GM21717 (cell line): ENCODE measurements at regions not wholly inside any gene's neighbourhood (a gene's known extent, or its start where the extent isn't known, plus 50 kb on each side); places are given as distances from the start of the nearest gene placed in this dataset.

Experiments used
- ATAC-seq: cut with Tn5 transposase; IDR thresholded peaks from one replicate; pipeline ENCODE4 v1.9.1; 2021; ENCODE audit warnings: mild to moderate bottlenecking, moderate library complexity; ENCODE audit not compliant: unreplicated experiment

DNA sequence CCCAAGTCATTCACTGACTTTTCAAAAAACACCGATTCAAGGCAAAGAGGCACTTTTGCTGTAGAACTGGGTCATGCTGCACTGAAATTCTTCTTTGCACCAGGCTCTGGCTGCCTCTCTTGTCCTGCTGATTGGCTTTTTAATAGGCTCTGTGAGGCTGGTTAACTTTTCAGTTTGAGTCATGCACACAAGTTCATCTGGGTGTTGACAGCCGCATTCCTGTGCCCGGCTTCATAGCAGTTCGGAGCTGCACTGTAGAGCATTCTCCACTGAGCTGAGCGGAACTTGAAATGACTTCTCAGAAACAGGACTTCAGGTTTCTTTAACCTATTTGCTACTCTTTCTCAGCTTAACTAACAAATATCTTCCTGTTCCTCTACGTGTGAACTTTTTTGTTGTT, 978.3 kb downstream of the UQCRFS1 start:
- ATAC-seq: no peak

DNA sequence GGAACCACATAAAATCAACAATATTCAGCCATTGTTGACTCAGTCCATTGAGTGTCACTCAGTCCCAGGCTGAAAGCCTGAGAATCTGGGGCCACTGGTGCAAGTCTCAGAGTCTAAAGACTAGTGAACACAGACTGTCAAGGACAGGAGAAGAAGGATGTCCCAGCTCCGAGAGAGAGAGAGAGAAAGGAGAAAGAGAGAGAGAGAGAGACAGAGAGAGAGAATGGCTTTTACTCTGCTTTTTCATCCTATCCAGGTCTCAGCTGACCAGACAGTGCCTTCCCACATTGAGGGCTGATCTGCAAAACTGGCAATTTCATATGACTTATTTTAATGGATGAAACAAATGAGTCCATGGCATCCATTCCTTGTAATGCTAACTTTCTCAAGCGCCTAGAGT, 984.1 kb downstream of the UQCRFS1 start:
- no peak for ATAC-seq

DNA sequence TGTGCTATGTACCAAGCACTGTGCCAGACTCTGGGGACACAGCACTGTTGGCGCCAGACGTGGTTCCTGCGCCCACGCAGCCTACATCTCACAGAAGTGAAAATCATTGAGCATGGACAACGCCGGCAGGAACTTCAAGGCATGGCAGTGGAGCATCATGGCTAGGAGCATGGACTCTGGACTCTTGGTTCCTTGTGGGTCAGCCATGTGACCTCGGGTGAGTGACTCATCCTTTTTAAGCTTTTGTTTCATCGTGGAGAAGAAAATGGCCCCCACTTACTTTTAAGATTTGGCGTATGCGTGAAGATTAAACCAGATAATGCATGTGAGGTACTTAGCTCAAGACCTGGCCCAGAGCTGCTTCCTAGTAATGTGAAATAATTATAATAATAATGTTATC, 988.5 kb downstream of the UQCRFS1 start:
- ATAC-seq: no peak

DNA sequence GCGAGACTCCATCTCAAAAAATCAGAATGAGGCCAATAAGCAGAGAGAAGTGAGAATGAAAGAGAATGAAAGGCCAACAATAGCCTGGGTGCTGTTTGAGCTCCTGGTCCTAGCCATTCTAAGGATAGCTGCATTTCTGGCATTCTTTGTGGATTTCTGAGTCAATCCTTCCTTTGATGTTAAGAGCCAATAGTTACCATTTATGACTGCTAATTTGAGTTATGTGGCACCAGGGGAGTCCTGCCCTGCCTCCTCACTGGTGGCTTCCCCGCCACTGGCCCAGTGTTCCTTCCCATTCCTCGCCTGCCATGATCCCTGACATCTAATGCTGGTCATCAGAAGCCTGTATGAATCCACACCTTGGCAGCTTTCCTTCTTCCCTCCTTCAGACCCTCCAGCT, 991.2 kb downstream of the UQCRFS1 start:
- ATAC-seq: no peak

DNA sequence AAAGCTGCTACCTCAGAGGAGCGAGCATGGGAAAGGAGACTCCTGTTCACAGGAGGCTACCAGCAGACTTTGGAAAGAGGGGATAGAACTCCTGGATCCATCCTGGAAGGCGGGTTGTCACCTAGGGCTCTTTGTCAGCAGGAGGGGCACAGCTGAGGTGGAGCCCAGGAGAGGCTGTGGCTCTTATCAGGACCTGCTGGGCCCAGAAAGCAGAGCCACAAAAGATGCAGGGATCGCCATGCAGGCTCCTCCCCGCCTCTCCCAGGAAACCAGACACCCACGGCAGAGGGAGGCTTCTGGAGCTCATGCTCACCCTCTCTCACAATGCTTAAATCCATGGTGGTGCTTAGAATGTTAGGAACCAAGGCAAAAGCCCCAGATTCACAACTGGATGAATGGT, 994.2 kb downstream of the UQCRFS1 start:
- ATAC-seq: no peak

DNA sequence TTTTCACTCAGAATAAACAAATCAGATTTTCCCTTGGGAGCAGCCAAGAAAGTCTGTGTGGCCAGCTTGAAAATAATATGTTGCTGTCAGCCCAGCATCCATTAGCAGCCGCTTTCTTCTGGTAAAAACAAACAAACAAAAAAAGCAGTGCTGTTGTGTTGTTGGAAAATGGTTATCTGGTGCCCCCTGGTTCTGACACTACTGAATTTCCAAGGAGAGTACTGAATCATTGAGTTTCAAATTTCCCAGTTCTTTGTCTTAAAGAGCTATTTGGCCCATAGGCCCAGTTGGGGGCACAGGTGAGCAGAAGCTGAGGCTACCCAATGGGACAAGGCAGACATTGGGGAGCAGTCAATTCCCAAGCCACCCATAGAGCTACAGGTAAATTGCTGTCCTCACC, 995.9 kb downstream of the UQCRFS1 start:
- ATAC-seq: no peak

DNA sequence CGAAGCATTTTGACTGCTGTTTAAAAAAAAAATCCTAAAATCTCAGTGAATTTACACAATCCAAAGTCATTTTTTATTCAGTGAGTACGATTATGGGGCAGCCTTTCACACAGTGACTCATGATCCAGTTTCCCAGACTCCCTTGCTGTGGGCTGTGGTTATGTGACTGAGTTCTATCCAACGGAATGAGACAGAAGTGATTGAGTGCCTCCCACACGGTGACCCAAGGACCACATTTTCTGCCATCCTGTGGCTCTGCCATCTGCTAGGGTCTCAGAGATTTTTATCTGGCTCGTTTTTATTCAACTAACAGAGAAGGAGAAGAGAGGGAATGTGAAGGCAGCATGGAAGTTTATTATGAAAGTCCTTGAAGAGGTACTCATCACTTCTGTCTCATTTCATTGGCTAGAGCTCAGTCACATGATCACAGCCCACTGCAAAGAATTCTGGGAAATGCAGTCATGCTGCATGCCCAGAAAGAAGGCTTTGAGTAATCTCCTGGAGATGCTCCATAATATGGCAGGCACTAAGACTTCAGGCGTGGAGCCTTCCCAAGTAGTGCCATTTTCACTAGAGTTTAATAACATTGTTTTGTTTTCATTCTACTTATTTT, 999.4 kb downstream of the UQCRFS1 start:
- no peak for ATAC-seq

DNA sequence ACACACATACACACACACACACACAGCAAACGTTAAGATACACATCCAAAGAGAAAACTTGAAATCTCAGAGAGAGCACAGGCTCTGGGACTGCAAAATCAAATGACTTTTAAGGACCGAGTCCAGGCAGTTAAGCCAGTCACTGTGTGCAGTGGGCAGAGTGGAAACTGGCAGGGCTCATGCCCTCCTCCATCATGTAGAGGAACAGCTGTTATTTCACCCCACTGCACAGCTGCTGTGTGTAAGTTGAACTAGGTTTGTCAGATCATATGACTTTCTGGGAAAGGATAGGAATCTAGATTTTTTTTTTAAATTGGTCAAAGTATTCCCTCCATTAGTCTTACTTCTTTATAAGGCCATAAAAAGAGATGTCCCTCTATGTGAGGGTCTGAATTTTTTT, 1002.1 kb downstream of the UQCRFS1 start:
- ATAC-seq: no peak

DNA sequence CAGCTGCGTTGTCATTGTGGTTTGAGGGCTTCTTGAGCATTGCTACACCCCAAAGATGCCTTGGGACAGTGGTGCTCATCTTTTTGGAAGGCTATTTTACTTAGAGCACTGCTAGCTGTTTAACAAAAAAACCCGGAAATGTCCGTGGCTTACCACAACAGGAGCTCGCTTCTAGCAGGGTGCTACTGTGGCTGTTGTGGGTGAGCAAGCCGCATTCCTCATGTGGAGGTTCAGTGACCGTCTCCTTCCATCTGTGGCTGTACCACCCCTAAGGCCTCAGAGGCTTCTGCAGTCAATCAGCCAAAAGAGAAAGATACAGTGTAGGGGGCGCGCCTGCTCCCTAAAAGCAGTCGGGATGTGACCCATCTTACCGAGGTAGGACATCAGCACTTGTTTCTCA, 1004.2 kb downstream of the UQCRFS1 start:
- no peak for ATAC-seq

DNA sequence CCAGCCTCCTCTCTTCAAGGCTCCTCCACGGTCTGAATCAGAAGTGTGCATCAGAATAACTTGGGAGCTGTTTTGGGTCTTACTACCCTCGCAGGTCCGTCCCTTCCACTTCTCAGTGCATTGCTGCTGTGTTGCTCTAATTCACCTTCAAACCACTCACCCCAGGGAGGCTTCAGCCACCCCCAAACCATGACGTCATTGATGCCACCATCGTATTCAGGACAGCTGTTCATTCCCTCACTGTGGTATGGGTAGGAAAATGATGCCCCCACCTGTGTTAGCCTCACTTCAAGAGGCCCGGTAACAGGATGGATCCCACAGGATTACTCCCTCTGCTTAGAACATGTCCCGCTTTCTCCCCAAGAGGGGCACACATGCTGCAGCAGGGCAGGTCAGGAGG, 1005.7 kb downstream of the UQCRFS1 start:
- no peak for ATAC-seq

DNA sequence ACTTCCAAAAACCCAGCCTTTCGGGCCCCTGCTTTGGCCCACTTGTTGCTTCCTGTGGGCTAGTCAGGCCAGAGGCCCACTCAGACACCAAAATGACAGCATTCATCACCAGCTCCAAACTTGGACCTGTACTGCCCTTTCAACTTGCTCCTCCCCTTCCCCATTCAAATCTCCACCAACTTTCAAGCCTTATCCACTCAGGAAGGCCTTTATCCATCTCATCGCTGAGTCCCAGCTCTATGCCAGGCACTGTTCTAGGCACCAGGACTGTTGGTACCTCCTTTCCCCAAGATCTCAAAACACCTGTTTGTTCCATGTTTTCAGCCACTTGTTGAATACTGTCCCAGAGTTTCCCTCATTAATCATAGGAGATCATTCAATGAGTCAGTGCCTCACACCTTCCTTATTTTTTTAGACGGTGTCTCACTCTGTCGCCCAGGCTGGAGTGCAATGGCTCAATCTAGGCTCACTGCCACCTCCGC, 1011.4 kb downstream of the UQCRFS1 start:
- ATAC-seq: no peak

DNA sequence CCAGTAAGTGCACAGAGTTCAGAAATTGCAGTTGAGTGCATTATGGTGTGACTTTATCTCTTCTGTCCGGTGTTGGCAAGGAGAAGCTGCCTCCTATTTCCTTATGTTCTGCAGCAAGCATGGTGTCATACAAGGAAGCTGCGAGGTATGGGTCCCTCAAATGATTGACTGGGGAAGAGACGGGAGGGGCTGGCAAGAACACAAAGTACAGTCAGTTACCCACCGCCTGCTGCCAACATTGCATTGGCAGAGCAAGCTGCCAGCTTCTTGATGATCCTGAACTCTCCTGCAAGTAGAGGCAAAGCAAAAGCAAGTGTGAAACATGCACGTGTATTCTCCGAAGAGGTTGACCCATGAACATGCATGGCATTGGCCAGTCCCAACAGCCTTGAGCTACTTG, 1013.6 kb downstream of the UQCRFS1 start:
- no peak for ATAC-seq

DNA sequence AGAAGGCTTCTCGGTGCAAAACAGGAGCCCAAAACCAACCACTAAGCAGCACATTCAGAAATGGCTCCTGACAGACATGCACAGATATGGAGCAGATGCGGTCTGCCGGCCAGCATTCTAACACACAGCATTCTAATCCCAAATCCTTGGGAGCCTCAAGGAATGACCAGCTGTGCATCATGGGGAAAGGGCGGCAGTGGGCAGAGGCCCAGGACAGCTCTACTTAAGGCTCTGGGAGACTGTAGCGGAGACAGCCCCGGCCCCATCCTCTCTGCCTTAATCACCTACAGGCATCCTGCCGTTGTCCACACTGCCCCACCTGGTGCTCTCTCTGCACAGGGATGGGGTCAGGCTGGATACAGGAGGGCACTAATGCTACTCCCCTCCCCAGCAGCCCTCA, 1016.0 kb downstream of the UQCRFS1 start:
- no peak for ATAC-seq

DNA sequence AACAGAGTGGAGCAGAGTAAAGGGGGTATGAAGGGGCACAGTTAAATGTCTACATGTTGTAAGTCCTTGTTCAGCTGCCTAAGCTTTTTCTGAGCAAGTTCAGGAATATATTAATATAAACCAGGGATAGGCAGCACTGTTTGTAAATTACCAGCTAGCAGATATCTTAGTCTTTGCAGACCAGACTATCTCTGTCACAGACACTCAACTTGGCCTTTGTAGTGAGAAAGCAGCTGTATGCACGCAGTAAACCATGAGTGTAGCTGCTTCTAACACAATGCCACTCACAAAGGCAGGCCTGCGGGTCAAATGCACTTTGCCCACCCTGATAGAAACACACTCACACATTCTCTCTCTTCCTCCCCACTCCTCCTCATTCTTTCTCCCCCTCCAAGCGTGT, 1016.9 kb downstream of the UQCRFS1 start:
- ATAC-seq: no peak

DNA sequence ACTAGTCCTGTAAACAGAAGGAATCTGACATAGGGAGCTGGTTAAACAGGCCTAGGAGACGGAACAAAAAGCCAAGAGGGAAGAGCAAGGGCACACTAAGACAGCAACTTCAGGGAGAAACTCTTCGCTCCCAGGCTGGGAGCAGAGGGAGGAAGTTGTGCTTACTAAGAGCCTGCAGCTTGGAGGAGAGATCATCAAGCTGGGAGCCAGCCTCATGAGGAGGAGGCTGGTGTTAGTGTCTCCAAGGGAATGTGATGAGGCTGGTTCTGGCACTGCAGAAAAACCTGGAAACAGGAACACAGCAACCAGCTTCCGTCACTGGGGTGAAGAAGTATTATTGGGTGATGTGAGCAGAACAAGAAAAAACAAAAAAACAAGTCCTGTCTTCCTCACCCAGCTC, 1027.3 kb downstream of the UQCRFS1 start:
- no peak for ATAC-seq

DNA sequence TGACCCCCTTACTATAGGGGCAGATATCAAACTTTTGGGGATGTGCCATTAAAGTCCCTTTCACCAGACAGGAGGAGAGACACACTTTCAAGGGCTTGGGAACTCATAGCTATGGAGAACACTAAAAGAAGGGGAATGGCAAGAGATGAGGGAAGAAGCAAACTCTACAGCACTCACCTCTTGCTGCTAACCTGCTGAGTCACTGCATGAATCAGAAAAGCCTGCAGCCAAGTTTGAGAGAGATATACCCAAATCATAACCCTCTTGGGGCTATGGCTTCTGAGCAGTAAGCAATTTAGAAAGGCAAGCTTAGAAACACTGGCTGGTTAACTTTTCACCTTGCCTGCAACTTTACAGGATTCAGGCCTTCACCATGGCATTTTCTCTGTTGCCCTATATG, 1028.0 kb downstream of the UQCRFS1 start:
- ATAC-seq: no peak

DNA sequence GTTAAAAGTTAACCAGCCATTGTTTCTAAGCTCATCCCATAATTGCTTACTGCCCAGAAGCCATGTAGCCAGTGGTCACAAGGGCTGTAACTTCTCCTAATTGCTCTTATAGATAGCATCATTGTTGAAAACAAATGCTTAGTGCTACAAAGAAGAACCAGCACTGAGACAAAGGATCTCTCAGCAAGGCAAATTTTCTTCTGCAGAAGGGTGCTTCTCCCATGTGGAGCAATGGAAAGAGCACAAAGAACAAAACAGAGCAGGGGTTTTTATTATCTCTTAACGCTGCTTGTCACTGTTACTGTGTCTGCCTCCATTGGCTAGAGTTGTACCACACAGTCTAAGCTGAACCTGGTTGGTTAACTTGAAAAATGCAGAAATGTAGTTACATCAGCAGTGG, 1036.8 kb downstream of the UQCRFS1 start:
- no peak for ATAC-seq

DNA sequence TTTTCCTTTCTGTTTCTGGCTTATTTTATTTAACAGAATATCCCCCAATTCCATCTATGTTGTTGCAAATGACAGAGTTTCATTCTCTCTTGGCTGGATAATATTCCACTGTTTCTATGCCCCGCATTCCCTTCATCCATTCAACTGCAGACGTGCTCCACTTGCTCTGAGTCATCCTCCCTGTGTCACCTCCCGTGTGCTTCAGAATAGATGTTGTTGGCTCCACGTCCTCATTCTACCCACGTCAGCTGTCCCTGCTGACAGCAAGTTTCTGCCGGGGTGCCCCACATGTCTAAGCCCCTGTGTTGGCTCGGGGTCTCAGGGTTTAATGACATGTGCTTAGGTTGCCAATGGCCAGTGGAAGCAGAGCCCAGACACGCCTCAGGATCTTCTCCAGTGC, 1041.0 kb downstream of the UQCRFS1 start:
- ATAC-seq: no peak

DNA sequence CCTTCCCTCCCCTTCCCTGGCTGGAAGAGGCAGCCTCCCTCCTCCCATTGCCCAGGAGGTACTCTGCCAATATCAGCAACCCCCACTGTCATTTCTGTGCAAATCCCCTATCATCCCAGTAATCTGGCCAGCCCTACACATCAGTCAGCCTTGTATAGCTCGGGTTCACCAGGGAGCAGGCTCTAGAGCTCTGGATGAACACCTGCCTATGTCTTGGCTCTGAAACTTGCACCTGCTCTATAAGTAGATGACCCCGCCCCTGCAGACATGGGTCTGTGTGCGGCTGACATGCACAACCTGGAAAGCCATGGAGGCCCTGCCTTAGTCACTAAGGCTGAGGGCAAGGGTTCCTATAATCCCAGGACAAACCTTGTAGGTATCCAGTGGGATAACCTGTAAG, 1042.9 kb downstream of the UQCRFS1 start:
- no peak for ATAC-seq

DNA sequence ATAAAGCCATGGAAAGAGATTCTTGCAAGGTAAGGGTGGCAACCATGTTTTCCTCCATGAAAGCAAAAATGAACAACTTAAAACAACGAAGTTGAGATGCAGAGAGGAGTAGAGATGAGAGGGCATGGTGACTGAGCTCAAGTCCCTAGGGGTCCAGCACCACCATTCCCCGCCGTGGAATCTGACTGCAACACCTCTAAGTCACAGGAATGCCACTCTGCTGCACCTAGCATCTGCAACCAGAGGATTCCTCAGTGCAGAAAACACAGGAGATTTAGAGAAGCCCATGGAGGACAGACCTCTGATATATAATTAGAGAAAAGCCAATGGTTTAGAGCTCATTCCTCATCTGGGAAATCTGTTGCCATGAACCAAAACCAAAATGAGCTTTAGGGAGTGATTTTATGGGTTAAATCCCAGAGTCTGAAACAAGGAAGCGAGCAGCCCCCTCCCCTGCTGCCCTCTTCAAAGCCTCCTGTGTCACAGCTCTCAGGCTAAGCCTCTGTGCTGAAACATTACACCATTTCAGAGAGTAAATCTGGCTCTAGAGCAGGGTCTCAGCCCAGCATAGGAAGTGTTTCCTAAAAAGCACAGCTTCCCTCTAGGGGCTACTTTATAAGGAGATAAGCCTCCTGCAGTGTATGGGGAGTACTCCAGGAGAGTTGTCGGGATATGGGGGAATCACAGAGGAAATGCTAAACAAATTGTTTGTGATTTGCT, 1043.6 kb downstream of the UQCRFS1 start:
- no peak for ATAC-seq

DNA sequence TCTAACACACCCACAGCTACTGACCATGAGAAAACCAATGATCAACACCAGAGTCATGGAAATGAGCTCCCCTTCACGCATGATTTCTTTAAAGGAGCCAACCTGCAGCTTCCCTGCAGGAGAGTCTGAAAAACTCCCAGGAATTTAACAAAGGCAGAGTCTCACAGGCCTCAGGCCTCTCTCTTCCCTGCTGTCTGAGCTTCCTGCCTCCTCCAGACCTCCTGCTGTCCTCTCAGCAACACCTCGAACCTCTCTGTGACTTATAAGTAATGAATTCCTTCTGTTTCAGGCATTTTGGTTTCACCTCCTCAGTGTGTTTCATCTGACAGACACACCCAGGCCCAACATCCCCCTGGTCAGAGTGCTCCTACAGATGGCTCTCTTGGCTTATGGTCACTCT, 1044.4 kb downstream of the UQCRFS1 start:
- ATAC-seq: no peak

DNA sequence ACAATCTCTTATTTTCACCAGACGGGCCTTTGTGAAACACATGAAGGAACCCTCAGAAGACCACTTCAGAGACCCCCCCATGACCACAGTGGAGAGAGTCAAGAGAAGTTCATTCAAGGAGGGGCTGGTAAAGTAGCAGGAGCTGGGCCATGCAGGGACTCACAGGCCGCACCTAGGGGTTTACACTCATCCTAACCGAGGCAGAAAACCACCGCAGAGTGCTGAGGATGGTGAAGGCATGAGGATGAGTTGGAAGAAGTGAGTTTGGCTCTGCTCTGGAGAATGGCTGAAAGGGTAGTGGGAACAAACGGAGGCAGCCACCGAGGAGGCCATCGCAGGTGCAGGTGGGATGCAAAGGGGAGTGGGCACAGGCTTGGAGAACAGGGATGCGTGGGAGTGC, 1046.9 kb downstream of the UQCRFS1 start:
- ATAC-seq: no peak

DNA sequence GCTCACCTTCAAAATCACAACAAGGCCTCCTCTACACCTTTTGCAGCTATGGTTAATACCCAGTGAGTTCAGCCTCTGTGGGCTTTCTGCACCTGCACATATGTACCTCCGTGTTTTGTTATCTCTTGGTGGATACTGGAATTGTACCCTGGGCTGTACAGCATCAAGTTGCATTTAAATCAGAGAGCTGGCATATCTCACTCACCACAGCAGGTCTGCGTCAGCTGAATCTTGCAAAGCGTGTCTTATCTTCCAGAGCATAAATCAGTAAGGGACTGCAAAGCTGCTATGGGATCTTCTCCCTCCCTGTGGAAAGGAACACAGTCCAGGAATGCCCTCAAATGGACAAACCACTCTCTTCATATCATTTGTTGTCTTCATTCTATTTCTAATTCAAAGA, 1048.7 kb downstream of the UQCRFS1 start:
- no peak for ATAC-seq
